Dedifferentiated amniotic fluid mesenchymal stem cell (primary cell): ENCODE measurements at regions not wholly inside any gene's neighbourhood (a gene's known extent, or its start where the extent isn't known, plus 50 kb on each side); places are given as distances from the start of the nearest gene placed in this dataset.

ENCODE experiments used
- DNase-seq: peaks from one replicate; pipeline ENCODE4 v3.0.0-alpha.2; 2016; ENCODE audit errors: extremely low spot score

GRCh38 chr1:58890609-58891008, 106.8 kb upstream of the JUN start:
- DNase-seq: no peak

GRCh38 chr1:58891347-58891746, 107.5 kb upstream of the JUN start:
- no peak for DNase-seq

- no peak for DNase-seq
These were observed 109.5 kb upstream of the JUN start for GRCh38 chr1:58893257-58893869.

- DNase-seq: no peak
These were observed 111.2 kb upstream of the JUN start for GRCh38 chr1:58895082-58895481.

GRCh38 chr1:58895559-58896145, 111.8 kb upstream of the JUN start:
- DNase-seq: no peak

- DNase-seq: no peak
These were observed 112.7 kb upstream of the JUN start for GRCh38 chr1:58896246-58897183.

- no peak for DNase-seq
These were observed 115.1 kb upstream of the JUN start for GRCh38 chr1:58898739-58899586.

GRCh38 chr1:58899587-58900271, 115.9 kb upstream of the JUN start:
- DNase-seq: no peak

GRCh38 chr1:58900396-58900795, 116.5 kb upstream of the JUN start:
- DNase-seq: no peak

- DNase-seq: no peak
These were observed 117.2 kb upstream of the JUN start for GRCh38 chr1:58901008-58901407.

GRCh38 chr1:58902830-58903513, 119.1 kb upstream of the JUN start:
- no peak for DNase-seq

- DNase-seq: peak; percentile 87
These were observed 119.9 kb upstream of the JUN start for GRCh38 chr1:58903514-58904298.

GRCh38 chr1:58904299-58905125, 120.7 kb upstream of the JUN start:
- DNase-seq: no peak

- no peak for DNase-seq
These were observed 121.3 kb upstream of the JUN start for GRCh38 chr1:58905126-58905490.

GRCh38 chr1:58905628-58906221, 121.9 kb upstream of the JUN start:
- DNase-seq: no peak

- DNase-seq: no peak
These were observed 123.6 kb upstream of the JUN start for GRCh38 chr1:58907398-58907797.

GRCh38 chr1:58908561-58909560, 125.0 kb upstream of the JUN start:
- peak; percentile 46 for DNase-seq
